Upper lobe of left lung (tissue), 6 donors: ENCODE measurements at regions not wholly inside any gene's neighbourhood (a gene's known extent, or its start where the extent isn't known, plus 50 kb on each side); places are given as distances from the start of the nearest gene placed in this dataset.

Source experiments
- ATAC-seq, 2 donors: fragments of 200-7000 bp; cut with Tn5 transposase; one replicate each; pipeline ENCODE4 v1.9.1; 2022; ENCODE audit warnings: mild to moderate bottlenecking in 2 of 2, moderate library complexity in 2 of 2; ENCODE audit not compliant: low FRiP score in 2 of 2
- DNase-seq, 2 donors: peaks; one replicate each; pipeline ENCODE4 v3.0.0-alpha.2; 2019 to 2020
- H3K27ac ChIP-seq, 4 donors: fragments of 200-600 bp; sonication (generic); one replicate each; pipeline ENCODE4 v1.5.1; 2016 to 2019
- H3K27me3 ChIP-seq, 4 donors: fragments of 200-600 bp; sonication (generic); one replicate each; pipeline ENCODE4 v1.5.1; 2017 to 2019
- H3K36me3 ChIP-seq, 4 donors: fragments of 200-600 bp; sonication (generic); one replicate each; pipeline ENCODE4 v1.5.1; 2016 to 2019
- H3K4me1 ChIP-seq, 4 donors: fragments of 200-600 bp; sonication (generic); one replicate each; pipeline ENCODE4 v1.5.1; 2018 to 2019
- H3K4me3 ChIP-seq, 4 donors: fragments of 200-600 bp; sonication (generic); one replicate each; pipeline ENCODE4 v1.5.1; 2017 to 2019; ENCODE audit warnings: mild to moderate bottlenecking in 2 of 4, moderate library complexity in 1 of 4
- H3K9me3 ChIP-seq, 4 donors: fragments of 200-600 bp; sonication (generic); one replicate each; pipeline ENCODE4 v1.5.1; 2018 to 2019
- EP300 ChIP-seq, 4 donors: sonication (generic); formaldehyde crosslinking; IDR thresholded peaks; one replicate each; pipeline ENCODE4 v1.5.1; 2017; ENCODE audit warnings: antibody characterized with exemption in 4 of 4, control low read depth in 2 of 4
- POLR2A ChIP-seq, 4 donors: fragments of 450-650 bp; IDR thresholded peaks; one replicate each; pipeline ENCODE4 v1.5.1; 2016 to 2017; ENCODE audit warnings: antibody characterized with exemption in 4 of 4, mild to moderate bottlenecking in 2 of 4
- POLR2AphosphoS5 ChIP-seq, 2 donors: sonication (generic); formaldehyde crosslinking; IDR thresholded peaks; one replicate each; pipeline ENCODE4 v1.5.1; 2017; ENCODE audit warnings: antibody characterized with exemption in 2 of 2
- WGBS, 2 donors: methylation state at CpG; one replicate each; pipeline ENCODE4 v1.1.5; 2017 to 2018; 5-methylcytosine and 5-hydroxymethylcytosine counted together
- TF ChIP-seq, protein P1 (sequence below), 6 experiments: fragments of 450-650 bp in 4 of 6; fragments of 200-600 bp in 2 of 6; sonication (generic) in 2 of 6; IDR thresholded peaks; one replicate each; pipeline ENCODE4 v1.5.1; 2016 to 2019; ENCODE audit warnings: antibody characterized with exemption in 6 of 6
- donor health status: DM: no; HTN: no; CAD: no; lungs with moderate emphysema.
- donor health status: DM: no; HTN: yes; CAD: no; lungs with severe emphysema.

DNA sequence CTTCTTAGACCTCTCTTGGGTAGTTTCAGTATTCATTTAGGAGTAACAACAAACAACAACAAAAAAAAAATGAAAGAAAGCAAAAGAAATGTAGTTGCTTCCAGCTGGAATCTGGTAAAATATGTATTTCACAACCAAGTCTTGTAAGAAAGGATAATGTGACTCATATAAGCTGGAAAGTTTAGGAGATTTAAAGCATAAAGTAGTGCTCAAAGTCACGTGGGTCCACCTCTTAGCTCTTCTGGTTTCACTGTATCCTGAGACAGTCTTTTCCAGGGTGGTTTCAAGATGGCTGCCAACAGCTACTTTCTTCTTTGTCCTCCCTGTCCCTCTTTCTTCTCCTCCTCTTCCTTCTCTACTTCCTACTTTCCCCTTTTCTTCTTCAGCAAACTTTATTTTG lies 69.5 kb upstream of the CDK13 start:
- H3K4me3 ChIP-seq, result no peak overlapping the region
- TF ChIP-seq EP300 (IDR thresholded peaks at IDR 0.05) (no peak), POLR2AphosphoS5 (IDR thresholded peaks at IDR 0.05) (no peak), POLR2A (IDR thresholded peaks at IDR 0.05) (no peak)
- TF ChIP-seq, protein P1, sequence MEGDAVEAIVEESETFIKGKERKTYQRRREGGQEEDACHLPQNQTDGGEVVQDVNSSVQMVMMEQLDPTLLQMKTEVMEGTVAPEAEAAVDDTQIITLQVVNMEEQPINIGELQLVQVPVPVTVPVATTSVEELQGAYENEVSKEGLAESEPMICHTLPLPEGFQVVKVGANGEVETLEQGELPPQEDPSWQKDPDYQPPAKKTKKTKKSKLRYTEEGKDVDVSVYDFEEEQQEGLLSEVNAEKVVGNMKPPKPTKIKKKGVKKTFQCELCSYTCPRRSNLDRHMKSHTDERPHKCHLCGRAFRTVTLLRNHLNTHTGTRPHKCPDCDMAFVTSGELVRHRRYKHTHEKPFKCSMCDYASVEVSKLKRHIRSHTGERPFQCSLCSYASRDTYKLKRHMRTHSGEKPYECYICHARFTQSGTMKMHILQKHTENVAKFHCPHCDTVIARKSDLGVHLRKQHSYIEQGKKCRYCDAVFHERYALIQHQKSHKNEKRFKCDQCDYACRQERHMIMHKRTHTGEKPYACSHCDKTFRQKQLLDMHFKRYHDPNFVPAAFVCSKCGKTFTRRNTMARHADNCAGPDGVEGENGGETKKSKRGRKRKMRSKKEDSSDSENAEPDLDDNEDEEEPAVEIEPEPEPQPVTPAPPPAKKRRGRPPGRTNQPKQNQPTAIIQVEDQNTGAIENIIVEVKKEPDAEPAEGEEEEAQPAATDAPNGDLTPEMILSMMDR (IDR thresholded peaks at IDR 0.05), result no peak
- DNase-seq (no peak), ATAC-seq (no peak)
- H3K36me3 ChIP-seq, result no peaks in the 10 kb centered on the region
- WGBS, 2 donors, result 67 to 72% methylated on average over 1 of the region's 1 CpG
- H3K4me1 ChIP-seq, result no peaks in the 10 kb centered on the region
- no peak overlapping the region for H3K27ac ChIP-seq
- no peaks in the 10 kb centered on the region for H3K27me3 ChIP-seq
- peaks cover 7 to 20% (median 15%) of the 10 kb centered on the region in 4 donors for H3K9me3 ChIP-seq

DNA sequence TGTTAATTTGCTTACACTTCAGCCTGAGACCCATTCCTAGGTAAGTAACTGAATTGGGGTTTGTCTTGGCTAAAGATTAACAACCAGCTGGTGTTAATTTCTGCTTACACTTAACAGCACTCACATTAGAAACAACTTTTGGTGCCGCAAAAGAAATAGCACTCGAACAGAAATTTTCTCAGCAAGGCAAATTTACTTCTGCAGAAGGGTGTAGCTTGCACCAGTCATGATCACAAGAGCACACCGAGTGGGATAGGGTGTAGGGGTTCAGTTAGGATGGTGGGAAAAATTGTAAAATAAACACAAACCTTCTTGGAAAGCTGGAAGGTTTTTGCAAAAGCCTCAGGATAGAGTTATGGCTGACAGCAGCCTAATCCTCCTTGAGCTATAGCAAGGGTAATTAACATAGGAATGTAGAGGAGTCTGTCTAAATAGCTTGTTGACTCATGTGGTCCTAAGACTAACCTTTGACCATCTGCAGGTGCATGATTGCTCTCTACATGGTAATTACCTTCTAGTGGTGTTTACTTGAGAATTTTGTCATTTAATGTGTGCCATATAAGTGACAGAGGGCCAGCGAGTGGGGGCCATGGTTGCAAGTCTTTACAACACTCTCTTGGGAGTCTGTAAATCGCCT lies 67.8 kb upstream of the CDK13 start:
- Histone ChIP-seq H3K27ac (no peak overlapping the region), H3K4me3 (no peak overlapping the region), H3K9me3 (peaks cover 7 to 20% (median 15%) of the 10 kb centered on the region in 4 donors), H3K27me3 (no peaks in the 10 kb centered on the region), H3K4me1 (no peaks in the 10 kb centered on the region), H3K36me3 (no peaks in the 10 kb centered on the region)
- TF ChIP-seq EP300 (IDR thresholded peaks at IDR 0.05) (no peak), POLR2A (IDR thresholded peaks at IDR 0.05) (no peak), POLR2AphosphoS5 (IDR thresholded peaks at IDR 0.05) (no peak)
- TF ChIP-seq, protein P1 (IDR thresholded peaks at IDR 0.05), result no peak
- 87 to 93% methylated on average over 5 of the region's 5 CpGs for WGBS, 2 donors
- DNase-seq, result no peak
- ATAC-seq, result no peak

DNA sequence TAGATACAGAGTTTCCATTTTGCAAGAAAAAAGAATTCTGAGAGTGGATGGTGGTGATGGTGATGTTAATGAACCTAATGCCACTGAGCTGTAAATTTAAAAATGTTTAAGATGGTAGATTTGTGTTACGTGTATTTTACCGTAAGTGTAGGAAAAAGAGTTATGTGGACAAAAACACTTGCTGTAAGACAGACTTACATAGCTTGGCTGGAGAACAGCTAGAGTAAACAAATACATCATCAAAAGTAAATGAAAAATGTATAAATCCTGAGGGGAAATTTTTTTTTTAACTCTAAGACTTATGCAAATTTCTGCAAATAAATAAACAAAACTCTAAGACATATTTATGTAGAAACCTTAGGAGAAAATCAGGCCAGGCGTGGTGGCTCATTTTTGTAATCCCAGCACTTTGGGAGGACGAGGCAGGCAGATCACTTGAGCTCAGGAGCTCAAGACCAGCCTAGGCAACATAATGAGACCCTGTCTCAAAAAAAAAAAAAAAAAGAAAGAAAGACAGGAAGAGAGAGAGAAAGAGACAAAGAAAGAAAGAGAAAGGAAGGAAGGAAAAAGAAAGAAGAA lies 66.2 kb upstream of the CDK13 start:
- no peaks in the 10 kb centered on the region for H3K36me3 ChIP-seq
- no peak overlapping the region for H3K4me3 ChIP-seq
- DNase-seq, result no peak
- no peak overlapping the region for H3K27ac ChIP-seq
- ATAC-seq, result no peak
- peaks cover 7 to 20% (median 15%) of the 10 kb centered on the region in 4 donors for H3K9me3 ChIP-seq
- WGBS, 2 donors, result 76 to 83% methylated on average over 4 of the region's 4 CpGs
- no peaks in the 10 kb centered on the region for H3K27me3 ChIP-seq
- no peaks in the 10 kb centered on the region for H3K4me1 ChIP-seq
- TF ChIP-seq EP300 (IDR thresholded peaks at IDR 0.05), result no peak

GRCh38 chr7:39888171-39888853 lies 61.7 kb upstream of the CDK13 start:
- Histone ChIP-seq H3K36me3 (no peaks in the 10 kb centered on the region), H3K9me3 (no peaks in the 10 kb centered on the region), H3K27me3 (no peaks in the 10 kb centered on the region), H3K27ac (no peak overlapping the region), H3K4me1 (no peaks in the 10 kb centered on the region), H3K4me3 (no peak overlapping the region)
- 70 to 82% methylated on average over 1 to 3 of the region's 3 CpGs for WGBS, 2 donors
- no peak for TF ChIP-seq EP300 (IDR thresholded peaks at IDR 0.05)
- TF ChIP-seq POLR2AphosphoS5 (IDR thresholded peaks at IDR 0.05), result no peak
- no peak for DNase-seq
- no peak for ATAC-seq

- no peaks in the 10 kb centered on the region for H3K9me3 ChIP-seq
- 80 to 84% methylated on average over 3 to 4 of the region's 4 CpGs for WGBS, 2 donors
- no peak overlapping the region for H3K27ac ChIP-seq
- ATAC-seq (no peak), DNase-seq (no peak)
- no peaks in the 10 kb centered on the region for H3K36me3 ChIP-seq
- no peaks in the 10 kb centered on the region for H3K27me3 ChIP-seq
- TF ChIP-seq POLR2A (IDR thresholded peaks at IDR 0.05) (no peak), POLR2AphosphoS5 (IDR thresholded peaks at IDR 0.05) (no peak), EP300 (IDR thresholded peaks at IDR 0.05) (no peak)
- TF ChIP-seq, protein P1 (IDR thresholded peaks at IDR 0.05), result no peak
- H3K4me1 ChIP-seq, result no peaks in the 10 kb centered on the region
- H3K4me3 ChIP-seq, result no peak overlapping the region
These were observed 59.6 kb upstream of the CDK13 start for GRCh38 chr7:39890411-39890810.
